ENCODE measurements at regions not wholly inside any gene's neighbourhood (a gene's known extent, or its start where the extent isn't known, plus 50 kb on each side); places are given as distances from the start of the nearest gene placed in this dataset.
A peak's percentile ranks its signal among the peaks of the same experiment; 100 is the strongest.

DNA sequence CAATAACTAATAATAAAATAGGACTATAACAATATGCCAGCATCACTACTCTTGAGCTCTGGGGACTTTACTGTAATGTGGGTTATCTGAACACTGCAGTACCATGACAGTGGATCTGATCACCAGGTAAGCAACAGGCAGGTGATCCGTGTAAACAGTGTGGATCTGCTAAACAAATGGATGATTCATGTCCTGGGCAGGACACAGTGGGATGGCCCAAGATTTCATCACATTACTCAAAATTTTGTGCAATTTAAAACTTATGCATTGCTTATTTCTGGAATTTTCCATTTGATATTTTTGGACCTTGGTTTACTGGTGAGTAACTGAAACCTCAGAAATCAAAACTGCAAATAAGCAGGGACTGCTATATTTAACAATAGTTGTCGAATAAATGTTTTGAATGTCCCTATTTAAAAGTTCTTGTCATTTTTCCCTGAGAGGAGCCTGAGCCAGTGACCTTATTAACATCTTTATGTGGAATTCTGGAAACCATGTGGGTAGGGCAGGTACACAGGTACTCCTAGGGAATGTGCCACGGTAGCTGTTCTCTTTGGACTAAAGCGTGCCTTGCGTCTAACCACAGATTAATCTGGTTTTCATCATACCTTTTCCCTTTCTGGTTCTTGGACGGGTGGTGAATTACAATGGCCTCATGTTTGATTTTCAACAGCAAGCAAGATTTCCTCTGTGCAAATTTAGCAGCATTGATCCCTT is 214.5 kb upstream of the SASH1 start:
- DNase-seq: no peak

DNA sequence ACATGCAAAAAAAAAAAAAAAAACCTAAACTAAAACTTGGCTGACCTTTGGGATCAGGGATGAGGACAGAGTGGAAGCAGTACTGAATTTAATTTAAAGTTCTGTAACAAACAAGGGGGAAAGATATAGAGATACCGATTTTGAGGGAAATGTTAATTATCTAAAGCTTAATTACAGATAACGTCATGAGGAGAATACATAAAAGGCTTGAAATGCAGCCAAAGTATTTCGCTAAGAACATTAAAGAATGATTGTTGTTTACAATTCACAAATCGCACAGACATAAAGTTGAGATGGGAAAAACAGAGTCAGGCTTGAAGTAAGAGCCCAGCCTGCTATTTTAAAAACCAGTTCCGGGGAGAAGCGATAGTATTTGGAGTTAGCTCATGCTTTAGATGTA is 208.0 kb upstream of the SASH1 start:
- no peak for DNase-seq

DNA sequence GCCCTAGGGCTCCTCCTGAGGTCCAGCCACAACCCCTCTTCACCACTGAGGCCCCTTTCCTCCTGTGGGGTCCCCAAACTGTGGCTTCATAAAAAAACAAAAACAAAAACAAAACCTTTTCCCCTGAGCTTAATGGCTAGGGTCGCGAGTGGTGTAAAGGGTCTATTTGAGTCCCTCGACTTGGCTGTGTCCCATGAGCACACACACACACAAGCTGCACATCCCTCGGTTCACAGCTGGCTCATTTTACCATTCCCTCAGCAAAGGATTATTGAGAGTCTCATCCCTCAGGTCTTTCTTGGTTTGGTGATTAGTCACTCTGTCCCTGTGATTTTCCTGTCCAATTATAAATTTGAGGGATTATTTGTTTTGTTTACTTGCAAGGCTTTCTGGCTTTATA is 206.1 kb upstream of the SASH1 start:
- no peak for DNase-seq

DNA sequence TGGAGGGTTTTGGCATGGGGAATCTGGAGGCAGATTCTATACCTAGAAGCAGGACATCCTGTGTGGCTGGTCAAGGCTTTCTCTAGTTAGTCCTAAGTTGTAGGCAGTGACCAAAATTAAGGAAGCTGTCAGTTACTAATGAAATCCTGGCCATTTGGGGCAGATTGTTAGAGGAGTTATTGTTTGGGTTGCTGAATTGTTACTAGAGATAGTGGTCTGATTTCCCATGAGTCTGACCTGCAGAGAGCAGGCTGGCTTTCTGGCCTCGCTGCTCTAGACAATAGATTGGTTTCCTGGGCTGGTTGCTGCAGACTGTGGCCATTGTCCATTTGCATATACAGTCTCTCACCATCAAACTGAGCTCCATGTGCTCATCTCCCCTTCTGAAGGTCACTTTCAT is 205.0 kb upstream of the SASH1 start:
- no peak for DNase-seq

DNA sequence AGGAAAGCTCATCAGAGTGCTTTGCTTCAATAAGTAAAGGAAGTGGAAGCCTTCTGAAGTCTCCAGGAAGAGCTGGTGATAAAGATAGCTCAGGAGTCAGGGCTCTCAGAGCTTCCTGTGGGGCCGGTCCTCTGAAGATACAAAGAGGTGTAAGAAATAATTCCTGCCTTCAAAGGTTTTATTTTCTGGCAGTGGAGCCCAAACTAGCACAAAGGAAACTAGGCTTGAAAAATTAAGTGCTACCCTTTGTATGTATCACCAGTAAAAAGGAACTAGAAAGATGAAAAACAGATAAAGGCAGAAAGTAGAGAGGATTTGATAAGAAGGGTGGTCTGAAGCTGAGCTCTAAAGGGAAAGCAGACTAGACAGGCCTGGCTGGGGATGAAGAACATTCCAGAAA is 204.1 kb upstream of the SASH1 start:
- no peak for DNase-seq

- DNase-seq: no peak
Observed at GRCh38 chr6:148140772-148141557, 201.7 kb upstream of the SASH1 start.

GRCh38 chr6:148142821-148143220 is 199.8 kb upstream of the SASH1 start:
- DNase-seq: no peak

DNA sequence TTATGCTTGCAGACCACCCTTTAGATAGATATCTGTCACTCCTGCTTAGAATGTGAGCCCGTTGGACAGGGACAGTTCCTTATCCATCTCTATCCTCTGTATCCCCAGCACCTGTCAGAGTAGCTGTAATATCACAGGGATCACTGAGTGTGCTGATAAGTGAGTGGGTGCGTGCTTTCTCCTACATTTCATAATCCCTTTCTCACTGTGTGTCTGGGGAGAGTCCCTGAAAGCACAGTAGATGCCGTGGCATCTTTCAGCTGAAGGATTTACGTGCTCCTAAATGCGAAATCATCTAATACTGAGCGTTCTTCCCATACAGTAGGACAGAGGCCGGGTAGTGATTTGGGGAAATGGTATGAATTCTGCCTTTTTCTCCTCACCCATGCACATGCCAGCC is 198.9 kb upstream of the SASH1 start:
- DNase-seq: no peak

GRCh38 chr6:148144917-148145521 is 197.6 kb upstream of the SASH1 start:
- DNase-seq: peak in 4 of 5 donors; percentile 19 to 36 (median 27)

DNA sequence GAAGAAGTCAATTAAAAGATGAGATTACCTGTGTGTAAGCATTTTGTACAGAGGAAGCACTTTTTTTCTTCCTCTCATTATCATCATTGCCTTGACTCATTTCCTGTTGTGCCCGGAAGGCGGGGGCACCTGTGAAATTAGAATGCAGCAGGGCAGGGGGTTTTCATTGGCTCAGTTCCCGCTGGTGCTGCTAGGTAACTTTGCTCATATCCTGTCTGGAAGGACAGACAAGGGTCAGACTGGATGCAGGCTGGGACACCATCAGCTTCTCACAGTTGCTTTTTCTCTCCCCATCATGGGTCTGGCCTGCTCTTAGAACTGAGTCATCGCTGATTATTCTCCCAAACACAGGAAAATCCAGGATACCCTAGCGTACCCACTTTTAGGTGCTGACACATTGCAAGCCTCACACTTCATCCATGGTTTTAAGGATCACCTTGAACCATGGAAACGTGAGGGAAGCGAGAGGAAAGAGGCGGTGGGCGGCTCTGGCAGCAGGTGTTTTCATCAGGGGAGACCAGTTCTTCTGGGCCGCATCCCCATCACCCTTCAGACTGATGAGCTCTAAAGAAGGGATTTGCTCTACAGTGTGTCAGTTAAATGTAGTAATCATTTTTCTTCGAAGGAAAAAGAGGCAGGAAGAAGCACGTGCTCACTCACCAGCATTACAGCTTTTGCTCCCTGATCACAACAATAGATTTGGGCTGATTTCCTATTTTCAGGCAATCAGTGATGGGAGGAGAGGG is 195.7 kb upstream of the SASH1 start:
- DNase-seq: peak in 4 of 5 donors; percentile 14 to 49 (median 32)

- no peak for DNase-seq
Observed at GRCh38 chr6:148147463-148147830, 195.2 kb upstream of the SASH1 start.

DNA sequence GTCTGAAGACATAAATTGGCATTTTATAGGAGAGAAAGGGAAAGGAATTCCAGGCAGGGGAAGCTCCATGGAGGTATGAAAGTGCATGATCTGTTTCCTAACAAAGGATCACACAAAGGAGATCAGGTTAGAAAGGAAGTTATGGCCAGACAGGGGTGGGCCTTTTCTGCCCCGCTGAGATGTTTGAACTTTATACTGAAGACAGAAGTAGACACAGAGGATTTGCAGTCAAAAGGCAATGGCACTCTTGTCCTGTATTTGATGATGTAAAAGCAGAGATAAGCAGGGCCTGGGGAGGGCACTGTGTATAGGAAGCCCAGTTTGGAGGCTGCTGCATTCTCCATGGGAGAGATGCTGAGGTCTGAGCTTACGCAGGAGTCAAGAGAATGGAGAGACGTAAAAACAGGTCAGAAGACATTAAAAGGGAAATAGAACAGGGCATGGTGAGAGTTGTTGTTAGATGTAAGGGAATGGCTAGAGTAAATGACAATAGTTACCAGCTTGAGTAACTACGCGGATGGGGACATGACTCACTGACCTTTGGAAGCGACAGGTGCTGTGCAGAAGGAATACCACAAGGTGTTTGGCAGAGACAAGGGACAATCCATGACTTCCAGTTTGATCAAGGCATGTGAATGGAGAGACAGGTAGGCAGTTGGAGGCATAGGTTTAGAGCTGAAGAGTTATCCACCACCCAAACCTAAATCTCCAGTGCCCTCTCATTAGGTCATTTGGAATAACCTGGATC is 190.6 kb upstream of the SASH1 start:
- DNase-seq: no peak

GRCh38 chr6:148154668-148155067 is 188.0 kb upstream of the SASH1 start:
- DNase-seq: no peak

DNA sequence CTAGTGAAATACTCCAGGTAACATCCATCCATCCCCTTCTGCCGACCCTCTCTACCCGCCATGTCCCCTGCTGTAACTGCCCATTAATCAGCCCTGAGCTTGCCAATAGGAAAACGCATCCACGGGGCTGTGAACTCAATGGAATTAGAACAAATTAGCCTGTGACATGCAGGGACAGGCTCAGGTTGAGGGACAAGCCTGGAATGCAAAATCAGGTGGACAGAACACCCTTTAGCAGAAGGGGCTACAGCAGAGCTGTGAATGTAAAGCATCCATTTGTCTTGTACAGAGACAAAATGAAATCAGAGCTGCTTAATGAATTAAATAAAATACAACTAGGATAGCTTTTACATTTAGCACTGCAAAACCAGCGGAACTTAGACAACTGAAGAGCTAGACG is 187.3 kb upstream of the SASH1 start:
- DNase-seq: no peak

- DNase-seq: no peak
Observed at GRCh38 chr6:148157841-148158240, 184.8 kb upstream of the SASH1 start.

GRCh38 chr6:148164645-148165044 is 178.0 kb upstream of the SASH1 start:
- DNase-seq: no peak

DNA sequence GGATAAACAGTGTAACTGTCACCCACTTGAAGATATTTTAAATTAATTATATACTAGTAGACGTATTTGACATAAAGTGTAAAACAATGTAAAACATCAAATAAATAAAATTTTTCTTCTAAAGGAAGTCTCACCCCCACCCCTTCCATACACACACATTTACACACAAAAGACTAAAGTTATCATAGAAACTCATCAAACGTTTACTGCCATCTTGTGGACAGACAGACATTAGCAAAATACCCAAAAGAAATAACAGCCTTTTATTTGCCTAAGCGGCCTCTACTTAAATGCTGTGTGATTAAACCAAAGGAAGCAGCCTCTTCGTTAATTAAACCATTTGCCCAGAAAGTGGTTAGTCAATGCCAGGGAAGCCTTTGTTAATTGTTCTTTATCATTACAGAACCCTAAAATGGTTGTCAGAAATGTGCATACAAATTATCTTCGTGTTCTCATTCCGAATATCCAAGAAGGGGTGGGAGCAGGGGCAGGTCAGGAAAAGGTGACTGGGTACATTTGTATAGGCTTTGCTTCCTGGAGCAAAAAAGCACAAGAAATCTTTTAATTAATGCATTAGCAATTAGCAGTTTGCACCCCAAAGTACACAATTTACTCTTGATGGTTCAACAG is 176.2 kb upstream of the SASH1 start:
- peak in 1 of 5 donors; percentile 27 for DNase-seq

GRCh38 chr6:148169706-148170105 is 172.9 kb upstream of the SASH1 start:
- DNase-seq: no peak

GRCh38 chr6:148170286-148170685 is 172.4 kb upstream of the SASH1 start:
- DNase-seq: no peak

- no peak for DNase-seq
Observed at GRCh38 chr6:148173548-148173947, 169.1 kb upstream of the SASH1 start.

- DNase-seq: no peak
Observed at GRCh38 chr6:148175550-148176188, 167.0 kb upstream of the SASH1 start.
